Activated naive CD8-positive, alpha-beta T cell treated with anti-CD3 and anti-CD28 coated beads for 36 hours (primary cell): ENCODE measurements at regions not wholly inside any gene's neighbourhood (a gene's known extent, or its start where the extent isn't known, plus 50 kb on each side); places are given as distances from the start of the nearest gene placed in this dataset.
"Not testable (repeated sequence)": the region's sequence is repeated elsewhere in the genome, so short reads cannot be mapped to it uniquely, and the experiment has no call there.

Experiments
- DNase-seq: peaks from one replicate; pipeline ENCODE4 v3.0.0; 2021
- H3K27ac Mint-ChIP-seq: one replicate; pipeline ENCODE4 v1.8.0; 2022; ENCODE audit warnings: mild to moderate bottlenecking, moderate library complexity, mixed read lengths
- H3K27me3 Mint-ChIP-seq: one replicate; pipeline ENCODE4 v1.8.0; 2022; ENCODE audit warnings: mild to moderate bottlenecking, mixed read lengths
- H3K36me3 Mint-ChIP-seq: one replicate; pipeline ENCODE4 v1.8.0; 2021; ENCODE audit warnings: mild to moderate bottlenecking, mixed read lengths
- H3K4me1 Mint-ChIP-seq: one replicate; pipeline ENCODE4 v1.8.0; 2021; ENCODE audit warnings: mixed read lengths
- H3K4me3 Mint-ChIP-seq: one replicate; pipeline ENCODE4 v1.8.0; 2022; ENCODE audit warnings: mild to moderate bottlenecking, moderate library complexity, mixed read lengths
- H3K9me3 Mint-ChIP-seq: one replicate; pipeline ENCODE4 v1.8.0; 2022; ENCODE audit warnings: mixed read lengths

DNA sequence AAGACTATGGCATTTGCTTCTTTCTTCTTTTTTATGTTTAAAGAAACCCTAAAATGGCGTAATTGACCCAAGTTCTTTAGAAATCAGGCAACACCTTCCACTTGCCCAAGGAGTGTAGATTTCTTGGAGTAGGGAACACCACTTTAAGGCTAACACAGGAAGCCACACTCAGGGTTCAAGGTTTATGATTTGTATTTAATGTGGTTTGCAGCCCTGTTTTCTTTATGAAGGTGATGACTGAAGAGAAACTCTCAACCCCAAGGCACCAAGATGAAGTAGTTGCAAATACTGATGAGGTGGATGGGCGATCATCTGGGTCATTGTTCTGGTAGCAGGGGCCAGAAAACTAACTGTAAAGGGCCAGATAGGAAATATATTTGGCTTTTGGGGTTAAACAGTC, 101.1 kb downstream of the DLEU7 start:
- Mint-ChIP-seq H3K9me3 (peaks cover 2% of the 10 kb centered on the region), H3K4me3 (no peak overlapping the region), H3K27me3 (no peaks in the 10 kb centered on the region), H3K27ac (no peak overlapping the region), H3K36me3 (no peaks in the 10 kb centered on the region), H3K4me1 (peaks cover 6% of the 10 kb centered on the region)
- no peak for DNase-seq

GRCh38 chr13:50742968-50743367, 100.5 kb downstream of the DLEU7 start:
- no peak overlapping the region for H3K27ac Mint-ChIP-seq
- H3K4me3 Mint-ChIP-seq, result no peak overlapping the region
- no peaks in the 10 kb centered on the region for H3K36me3 Mint-ChIP-seq
- H3K4me1 Mint-ChIP-seq, result peaks cover 6% of the 10 kb centered on the region
- H3K9me3 Mint-ChIP-seq, result peaks cover 2% of the 10 kb centered on the region
- no peaks in the 10 kb centered on the region for H3K27me3 Mint-ChIP-seq
- no peak for DNase-seq

- Mint-ChIP-seq H3K4me3 (no peak overlapping the region), H3K36me3 (no peaks in the 10 kb centered on the region), H3K27ac (no peak overlapping the region), H3K4me1 (peaks cover 6% of the 10 kb centered on the region), H3K9me3 (peaks cover 2% of the 10 kb centered on the region), H3K27me3 (no peaks in the 10 kb centered on the region)
- DNase-seq, result no peak
Observed at GRCh38 chr13:50744116-50744660, 99.3 kb downstream of the DLEU7 start.

DNA sequence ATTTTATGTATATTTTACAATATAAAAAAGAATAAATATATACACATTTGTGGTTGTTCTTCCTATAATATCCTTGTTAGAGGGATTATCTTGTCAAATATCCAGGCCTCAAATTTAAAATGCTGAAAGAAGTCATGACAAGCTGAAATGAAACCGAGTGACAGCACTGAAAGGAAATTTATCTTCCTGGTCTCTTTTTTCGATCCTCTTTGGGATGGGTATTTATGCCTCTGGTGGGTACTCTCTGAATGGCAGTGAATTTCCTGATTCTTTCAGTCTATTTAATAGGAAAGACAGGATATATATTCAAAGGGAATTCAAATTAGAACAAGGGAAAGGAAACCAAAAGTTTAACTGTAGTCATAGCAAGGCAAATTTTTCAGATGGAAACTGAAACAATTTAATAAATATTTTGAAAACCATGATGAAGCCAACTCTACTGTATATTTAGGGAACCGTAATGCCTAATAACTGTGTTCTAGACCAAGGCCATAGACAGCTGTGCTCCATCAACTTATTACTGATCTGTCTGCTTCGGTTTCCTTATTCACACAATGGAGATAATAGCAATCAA, 97.9 kb downstream of the DLEU7 start:
- Mint-ChIP-seq H3K27me3 (peaks cover 9% of the 10 kb centered on the region), H3K27ac (no peak overlapping the region), H3K9me3 (peaks cover 4% of the 10 kb centered on the region), H3K4me3 (no peak overlapping the region), H3K36me3 (no peaks in the 10 kb centered on the region), H3K4me1 (peaks cover 6% of the 10 kb centered on the region)
- DNase-seq, result no peak

GRCh38 chr13:50747737-50748350, 95.6 kb downstream of the DLEU7 start:
- Mint-ChIP-seq H3K9me3 (peaks cover 3% of the 10 kb centered on the region), H3K4me1 (peaks cover 3% of the 10 kb centered on the region), H3K4me3 (no peak overlapping the region)

DNA sequence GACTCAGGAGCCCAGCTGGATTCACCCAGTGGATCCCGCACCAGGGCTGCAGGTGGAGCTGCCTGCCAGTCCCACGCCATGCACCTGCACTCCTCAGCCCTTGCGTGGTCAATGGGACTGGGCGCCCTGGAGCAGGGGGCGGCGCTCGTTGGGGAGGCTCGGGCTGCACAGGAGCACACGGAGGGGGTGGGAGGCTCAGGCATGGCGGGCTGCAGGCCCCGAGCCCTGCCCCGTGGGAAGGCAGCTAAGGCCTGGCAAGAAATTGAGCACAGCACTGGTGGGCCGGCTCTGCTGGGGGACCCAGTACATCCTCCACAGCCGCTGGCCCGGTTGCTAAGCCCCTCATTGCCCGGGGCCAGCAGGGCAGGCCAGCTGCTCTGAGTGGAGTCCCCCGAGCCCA, 90.3 kb downstream of the DLEU7 start:
- not testable (repeated sequence) for H3K36me3 Mint-ChIP-seq, DNase-seq, H3K9me3 Mint-ChIP-seq, H3K4me3 Mint-ChIP-seq, H3K27ac Mint-ChIP-seq, H3K4me1 Mint-ChIP-seq
- peaks cover 14% of the 10 kb centered on the region for H3K27me3 Mint-ChIP-seq

More at GRCh38 chr13:50747737-50748350, 95.6 kb downstream of the DLEU7 start:
- no peak overlapping the region for H3K27ac Mint-ChIP-seq
- H3K36me3 Mint-ChIP-seq, result no peaks in the 10 kb centered on the region
- H3K27me3 Mint-ChIP-seq, result peaks cover 9% of the 10 kb centered on the region
- DNase-seq, result no peak

GRCh38 chr13:50755862-50756685, 87.4 kb downstream of the DLEU7 start:
- H3K27ac Mint-ChIP-seq, H3K27me3 Mint-ChIP-seq, H3K9me3 Mint-ChIP-seq, H3K4me1 Mint-ChIP-seq, DNase-seq, H3K4me3 Mint-ChIP-seq, H3K36me3 Mint-ChIP-seq: not testable (repeated sequence)

- peaks cover 3% of the 10 kb centered on the region for H3K36me3 Mint-ChIP-seq
- no peak overlapping the region for H3K4me3 Mint-ChIP-seq
- H3K9me3 Mint-ChIP-seq, result peaks cover 8% of the 10 kb centered on the region
- H3K27ac Mint-ChIP-seq, result no peak overlapping the region
- H3K27me3 Mint-ChIP-seq, result peaks cover 4% of the 10 kb centered on the region
- DNase-seq, result no peak
- peaks cover 8% of the 10 kb centered on the region for H3K4me1 Mint-ChIP-seq
Observed at GRCh38 chr13:50757008-50757407, 86.5 kb downstream of the DLEU7 start.

DNA sequence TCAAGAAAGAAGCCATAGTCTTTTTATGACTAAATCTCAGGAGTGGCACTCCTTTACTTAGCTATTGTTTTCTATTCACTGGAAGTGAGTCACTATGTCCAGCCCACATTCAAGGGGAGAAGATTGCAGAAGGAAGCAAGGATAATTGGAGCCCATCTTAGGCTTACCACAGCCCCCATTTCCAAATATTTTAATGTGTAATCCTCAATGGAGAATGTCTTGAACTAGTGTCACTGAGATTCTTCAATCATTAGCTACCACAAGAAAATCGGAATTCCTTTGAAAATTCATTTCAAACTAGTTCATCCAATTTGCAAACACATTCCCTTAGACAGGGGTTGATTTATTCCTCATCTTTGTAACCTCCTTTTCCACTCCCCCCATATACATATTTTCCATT, 84.7 kb downstream of the DLEU7 start:
- peaks cover 4% of the 10 kb centered on the region for H3K27me3 Mint-ChIP-seq
- peaks cover 8% of the 10 kb centered on the region for H3K4me1 Mint-ChIP-seq
- H3K9me3 Mint-ChIP-seq, result peaks cover 8% of the 10 kb centered on the region
- no peak for DNase-seq
- H3K4me3 Mint-ChIP-seq, result no peak overlapping the region
- no peak overlapping the region for H3K27ac Mint-ChIP-seq
- H3K36me3 Mint-ChIP-seq, result peaks cover 3% of the 10 kb centered on the region

DNA sequence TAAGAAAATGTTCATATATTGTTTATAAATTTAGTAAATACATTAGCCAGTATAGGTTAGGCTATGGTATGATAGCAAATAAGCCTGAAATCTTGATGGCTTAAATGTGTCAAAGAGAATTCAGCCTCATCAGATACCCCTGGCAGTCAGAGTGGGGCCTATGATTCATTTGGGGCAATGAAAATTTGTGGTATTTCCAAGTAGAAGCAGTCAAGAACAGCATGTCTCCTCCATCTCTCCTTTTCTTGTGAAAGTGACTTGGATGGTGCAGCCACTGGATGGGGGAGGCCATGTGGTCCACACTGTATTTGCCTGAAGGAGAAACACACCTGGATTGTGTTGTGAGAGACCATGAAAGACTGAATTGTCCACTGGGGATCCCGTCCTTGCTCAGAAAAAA, 82.7 kb downstream of the DLEU7 start:
- no peak overlapping the region for H3K4me3 Mint-ChIP-seq
- H3K4me1 Mint-ChIP-seq, result peaks cover 8% of the 10 kb centered on the region
- peaks cover 7% of the 10 kb centered on the region for H3K9me3 Mint-ChIP-seq
- DNase-seq, result no peak
- H3K36me3 Mint-ChIP-seq, result peaks cover 3% of the 10 kb centered on the region
- H3K27me3 Mint-ChIP-seq, result peaks cover 4% of the 10 kb centered on the region
- no peak overlapping the region for H3K27ac Mint-ChIP-seq

- Mint-ChIP-seq H3K4me3 (no peak overlapping the region), H3K9me3 (peaks cover 7% of the 10 kb centered on the region), H3K36me3 (peaks cover 3% of the 10 kb centered on the region), H3K27ac (no peak overlapping the region), H3K27me3 (no peaks in the 10 kb centered on the region), H3K4me1 (peaks cover 4% of the 10 kb centered on the region)
- DNase-seq, result no peak
Observed at GRCh38 chr13:50761406-50761805, 82.1 kb downstream of the DLEU7 start.

DNA sequence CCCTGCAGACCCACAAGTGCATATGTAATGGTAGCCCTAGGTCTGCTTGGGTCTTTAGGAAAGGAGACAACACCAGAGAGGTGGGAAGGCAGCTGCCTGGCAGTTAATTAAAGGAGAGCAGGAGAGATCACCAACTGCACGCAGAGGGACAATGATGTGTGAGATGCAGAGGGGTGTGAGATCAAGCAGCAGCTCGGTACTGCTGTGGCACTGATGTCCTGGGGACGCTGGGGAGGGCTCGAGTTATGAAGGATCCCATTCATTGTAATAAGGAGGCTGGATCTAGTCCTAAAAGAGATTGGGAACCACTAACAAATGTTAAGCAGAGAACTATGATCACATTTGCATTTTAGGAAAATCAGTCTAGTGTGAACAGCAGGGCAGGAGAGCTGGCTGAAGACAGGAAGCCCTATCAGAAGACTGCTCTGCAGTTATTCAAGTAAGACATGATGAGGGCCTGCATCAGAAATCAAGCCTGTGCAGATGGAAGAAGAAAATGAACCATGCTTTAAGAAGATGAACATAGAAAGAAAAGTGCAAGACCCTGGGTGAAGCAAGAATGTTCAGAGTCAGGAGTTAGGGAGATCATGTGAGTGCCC, 80.4 kb downstream of the DLEU7 start:
- peaks cover 7% of the 10 kb centered on the region for H3K9me3 Mint-ChIP-seq
- peaks cover 4% of the 10 kb centered on the region for H3K4me1 Mint-ChIP-seq
- DNase-seq, result no peak
- H3K27ac Mint-ChIP-seq, result no peak overlapping the region
- H3K36me3 Mint-ChIP-seq, result peaks cover 3% of the 10 kb centered on the region
- no peak overlapping the region for H3K4me3 Mint-ChIP-seq
- no peaks in the 10 kb centered on the region for H3K27me3 Mint-ChIP-seq

- no peak for DNase-seq
- Mint-ChIP-seq H3K36me3 (peaks cover 2% of the 10 kb centered on the region), H3K4me1 (peaks cover 1% of the 10 kb centered on the region), H3K4me3 (no peak overlapping the region), H3K27me3 (no peaks in the 10 kb centered on the region), H3K9me3 (peaks cover 7% of the 10 kb centered on the region), H3K27ac (no peak overlapping the region)
Observed at GRCh38 chr13:50766013-50766412, 77.5 kb downstream of the DLEU7 start.

DNA sequence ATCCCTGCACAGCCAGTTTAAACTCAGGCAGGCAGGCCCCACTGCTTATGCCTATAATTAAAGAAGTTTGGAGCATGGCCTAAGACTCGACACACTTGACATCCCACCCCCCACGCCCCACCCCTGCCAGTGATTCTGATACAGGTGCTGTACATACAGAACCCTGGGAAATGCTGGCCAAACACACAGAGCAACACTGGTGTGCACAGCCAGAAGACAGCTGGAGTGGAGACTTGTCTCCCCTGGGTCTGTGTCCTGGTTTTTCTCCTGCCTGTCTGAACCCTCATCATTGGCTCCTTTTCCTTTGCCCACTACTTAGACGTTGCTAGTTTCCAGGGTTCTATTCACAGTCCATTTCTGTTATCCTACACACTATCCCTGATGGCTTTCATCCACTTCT, 76.8 kb downstream of the DLEU7 start:
- no peak overlapping the region for H3K4me3 Mint-ChIP-seq
- H3K27ac Mint-ChIP-seq, result no peak overlapping the region
- no peak for DNase-seq
- H3K27me3 Mint-ChIP-seq, result no peaks in the 10 kb centered on the region
- H3K9me3 Mint-ChIP-seq, result peaks cover 5% of the 10 kb centered on the region
- H3K4me1 Mint-ChIP-seq, result no peaks in the 10 kb centered on the region
- no peaks in the 10 kb centered on the region for H3K36me3 Mint-ChIP-seq

DNA sequence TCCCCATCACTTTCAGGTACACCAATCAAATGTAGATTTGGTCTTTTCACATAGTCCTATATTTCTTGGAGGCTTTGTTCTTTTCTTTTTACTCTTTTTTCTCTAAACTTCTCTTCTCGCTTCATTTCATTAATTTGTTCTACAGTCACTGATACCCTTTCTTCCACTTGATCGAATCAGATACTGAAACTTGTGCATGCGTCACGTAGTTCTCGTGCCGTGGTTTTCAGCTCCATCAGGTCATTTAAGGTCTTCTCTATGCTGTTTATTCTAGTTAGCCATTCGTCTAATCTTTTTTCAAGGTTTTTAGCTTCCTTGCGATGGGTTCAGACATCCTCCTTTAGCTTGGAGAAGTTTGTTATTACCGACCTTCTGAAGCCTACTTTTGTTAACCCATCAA, 70.6 kb downstream of the DLEU7 start:
- H3K4me1 Mint-ChIP-seq, H3K27ac Mint-ChIP-seq, H3K27me3 Mint-ChIP-seq, DNase-seq, H3K9me3 Mint-ChIP-seq, H3K4me3 Mint-ChIP-seq, H3K36me3 Mint-ChIP-seq: not testable (repeated sequence)
